GM18517 (cell line): ENCODE measurements at regions not wholly inside any gene's neighbourhood (a gene's known extent, or its start where the extent isn't known, plus 50 kb on each side); places are given as distances from the start of the nearest gene placed in this dataset.
A peak's percentile ranks its signal among the peaks of the same experiment; 100 is the strongest.

Experiments
- ATAC-seq: cut with Tn5 transposase; IDR thresholded peaks from one replicate; pipeline ENCODE4 v1.9.1; 2021; ENCODE audit warnings: mild to moderate bottlenecking, moderate library complexity; ENCODE audit not compliant: unreplicated experiment

DNA sequence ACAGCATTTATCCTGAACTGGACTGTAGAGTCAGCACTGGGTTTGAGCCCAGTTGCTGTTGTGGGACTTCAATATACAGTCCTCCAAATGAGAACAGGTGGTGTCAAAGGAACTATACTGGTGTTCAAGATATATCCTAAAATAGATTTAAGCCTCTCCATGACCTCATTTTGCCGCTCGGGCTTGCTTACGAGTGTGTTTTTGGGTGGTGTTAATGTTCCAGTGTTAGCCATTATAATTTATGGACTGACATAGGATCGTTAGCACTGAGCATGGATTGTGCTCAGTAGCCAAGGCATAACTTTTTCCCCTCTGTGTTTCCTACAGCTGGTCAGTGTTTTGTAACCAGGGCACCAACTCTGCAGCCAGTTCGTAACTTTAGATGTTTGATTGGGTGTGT, 306.6 kb downstream of the SPATA31D1 start:
- ATAC-seq: no peak

DNA sequence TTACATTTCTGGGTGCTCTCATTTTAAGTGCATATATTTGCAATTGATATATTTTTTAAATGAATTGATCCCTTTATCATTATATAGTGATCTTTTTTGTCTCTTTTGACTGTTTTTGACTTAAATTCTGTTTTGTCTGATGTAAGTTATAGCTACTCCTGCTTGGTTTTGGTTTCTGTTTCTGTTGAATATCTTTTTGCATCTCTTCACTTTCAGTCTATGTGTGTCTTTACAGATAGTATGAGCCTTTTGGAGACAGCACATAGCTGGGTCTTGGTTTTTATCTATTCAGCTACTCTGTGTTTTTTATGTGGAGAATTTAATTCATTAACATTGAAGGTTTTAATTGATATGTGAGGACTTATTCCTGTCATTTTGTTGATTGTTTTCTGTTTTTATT, 311.3 kb downstream of the SPATA31D1 start:
- peak; percentile 86 for ATAC-seq

DNA sequence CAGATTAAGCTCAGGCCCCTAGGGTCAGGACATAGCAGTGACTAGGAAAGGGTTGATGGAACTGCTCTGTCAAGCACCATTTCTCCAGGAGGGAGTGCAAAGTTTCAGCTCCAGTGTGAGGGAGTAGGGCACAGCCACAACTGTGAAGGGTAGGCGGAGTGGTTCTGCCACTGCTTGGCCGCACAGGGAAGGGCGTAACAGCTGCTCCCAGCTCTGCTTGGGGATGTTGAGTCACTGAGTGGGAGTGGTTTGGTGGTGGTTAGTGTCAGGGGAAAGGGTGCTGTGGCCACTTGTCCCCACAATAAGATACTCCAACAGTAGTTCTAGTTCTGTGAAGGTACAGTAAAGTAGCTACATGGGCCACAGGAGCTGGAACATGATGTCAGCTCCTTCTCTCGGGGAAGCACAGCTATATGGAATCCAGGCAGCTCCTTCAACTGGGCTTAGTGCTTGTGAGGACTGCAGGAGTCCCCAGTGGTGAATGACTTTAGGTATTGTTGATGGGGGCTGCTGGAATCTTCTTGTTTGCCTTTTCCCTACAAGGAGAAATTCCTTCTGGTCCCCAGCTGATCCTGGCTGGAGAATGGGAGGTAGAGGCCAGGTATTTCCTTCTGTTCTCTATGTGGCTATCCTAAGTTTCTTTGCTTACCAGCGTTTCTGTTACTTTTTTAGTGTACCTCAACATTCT, 314.5 kb downstream of the SPATA31D1 start:
- no peak for ATAC-seq

DNA sequence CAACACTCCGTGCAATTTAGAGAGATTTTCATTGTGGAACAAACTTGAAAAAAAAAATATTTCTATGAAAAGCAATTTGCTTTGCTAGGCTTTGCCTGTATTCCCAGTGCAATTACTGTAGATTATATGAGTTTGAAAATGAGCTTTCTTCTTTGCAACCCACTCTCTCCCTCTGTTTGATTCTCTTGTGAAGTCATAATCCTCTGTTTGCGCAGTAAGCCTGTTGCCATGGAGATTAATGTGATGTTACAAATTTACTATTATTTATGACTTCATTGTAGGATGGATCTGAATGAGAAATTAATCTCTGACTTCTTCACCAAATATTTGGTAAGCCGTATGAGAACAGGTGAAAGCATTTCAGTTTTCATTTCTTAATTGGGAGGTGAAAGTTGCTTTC, 320.3 kb downstream of the SPATA31D1 start:
- no peak for ATAC-seq

DNA sequence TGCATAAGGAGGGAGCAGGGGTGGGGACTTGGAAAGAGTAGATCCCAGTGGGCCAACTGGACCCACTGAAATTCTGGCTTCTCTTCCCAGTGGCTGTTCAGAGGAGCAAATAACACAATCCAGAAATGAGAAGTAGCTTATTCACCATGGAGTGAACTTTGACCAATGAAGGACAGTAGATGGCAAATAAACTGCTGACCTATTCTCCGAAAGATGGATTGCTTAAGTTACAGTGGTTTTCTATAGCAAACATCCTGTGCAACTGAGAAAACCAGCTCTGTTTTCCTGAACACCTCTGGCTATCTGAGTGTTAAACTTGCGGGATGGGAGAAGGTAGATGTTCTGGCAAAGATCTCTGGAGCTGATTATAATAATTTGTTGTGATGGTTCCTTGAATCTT, 325.1 kb downstream of the SPATA31D1 start:
- ATAC-seq: no peak

DNA sequence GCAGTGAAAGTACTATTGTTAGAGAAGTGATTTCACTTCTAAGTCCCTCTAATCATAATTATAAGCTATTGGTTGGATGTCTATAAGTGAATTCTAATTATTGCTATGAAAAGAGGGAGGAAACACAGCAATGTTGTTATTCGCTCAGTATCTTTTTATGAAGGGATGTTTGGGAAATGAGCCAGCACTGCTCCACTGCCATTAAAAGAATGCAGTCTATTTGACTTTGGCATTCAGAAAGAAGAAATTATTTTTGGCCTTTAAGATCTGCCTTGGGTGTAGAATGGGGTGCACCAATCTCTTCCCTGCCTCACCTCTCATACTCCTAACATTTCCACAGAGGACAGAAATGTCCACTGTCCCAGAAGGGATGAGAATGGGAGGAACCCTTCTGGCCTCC, 332.0 kb downstream of the SPATA31D1 start:
- no peak for ATAC-seq

DNA sequence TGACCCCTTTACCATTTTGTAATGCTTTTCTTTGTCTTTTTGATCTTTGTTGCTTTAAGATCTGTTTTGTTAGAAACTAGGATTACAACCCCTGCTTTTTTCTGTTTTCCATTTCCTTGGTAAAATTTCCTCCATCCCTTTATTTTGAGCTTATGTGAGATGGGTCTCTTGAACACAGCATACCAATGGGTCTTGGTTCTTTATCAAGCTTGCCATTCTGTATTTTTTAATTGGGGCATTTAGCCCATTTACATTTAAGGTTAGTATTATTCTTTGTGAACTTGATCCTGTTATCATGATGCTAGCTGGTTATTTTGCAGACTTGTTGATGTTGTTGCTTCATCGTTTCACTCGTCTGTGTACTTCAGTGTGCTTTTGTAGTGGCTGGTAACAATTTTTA, 337.3 kb downstream of the SPATA31D1 start:
- no peak for ATAC-seq

DNA sequence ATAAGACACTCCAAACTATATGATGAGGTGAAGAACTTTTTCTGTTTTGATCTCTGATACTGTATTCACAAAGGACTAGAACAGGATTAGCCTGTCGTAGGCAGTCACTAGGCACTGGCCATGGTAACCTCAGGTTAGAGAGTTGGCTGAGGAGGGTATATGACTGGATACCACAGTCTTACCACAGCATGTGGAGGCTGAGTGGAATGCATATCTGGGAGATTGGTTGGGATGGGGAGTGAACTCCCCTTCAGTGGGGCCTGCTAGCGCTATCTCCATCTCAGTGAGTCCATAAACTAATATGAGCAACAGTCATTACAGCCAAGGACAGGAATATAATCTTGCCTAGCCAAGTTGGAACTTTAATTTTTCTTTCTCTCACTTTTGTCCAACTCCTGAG, 339.1 kb downstream of the SPATA31D1 start:
- ATAC-seq: no peak

DNA sequence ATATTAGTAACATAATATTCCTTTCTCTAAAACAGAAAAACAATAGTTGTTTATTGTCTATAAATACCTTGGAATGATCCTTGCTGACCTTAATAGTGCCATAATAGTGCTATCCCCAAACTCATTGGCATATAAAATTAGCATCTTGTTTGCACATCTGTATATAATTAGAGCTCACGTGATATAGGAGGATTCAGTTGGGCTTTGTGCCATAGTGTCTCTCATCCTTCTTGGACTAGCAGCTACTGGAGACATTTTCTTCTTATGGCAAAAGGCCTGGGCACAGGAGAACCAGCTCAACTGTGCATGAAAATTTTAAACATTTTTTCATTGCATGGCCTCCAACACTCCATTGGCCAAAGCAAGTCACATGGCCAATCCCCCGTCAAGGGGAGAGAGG, 342.5 kb downstream of the SPATA31D1 start:
- no peak for ATAC-seq

DNA sequence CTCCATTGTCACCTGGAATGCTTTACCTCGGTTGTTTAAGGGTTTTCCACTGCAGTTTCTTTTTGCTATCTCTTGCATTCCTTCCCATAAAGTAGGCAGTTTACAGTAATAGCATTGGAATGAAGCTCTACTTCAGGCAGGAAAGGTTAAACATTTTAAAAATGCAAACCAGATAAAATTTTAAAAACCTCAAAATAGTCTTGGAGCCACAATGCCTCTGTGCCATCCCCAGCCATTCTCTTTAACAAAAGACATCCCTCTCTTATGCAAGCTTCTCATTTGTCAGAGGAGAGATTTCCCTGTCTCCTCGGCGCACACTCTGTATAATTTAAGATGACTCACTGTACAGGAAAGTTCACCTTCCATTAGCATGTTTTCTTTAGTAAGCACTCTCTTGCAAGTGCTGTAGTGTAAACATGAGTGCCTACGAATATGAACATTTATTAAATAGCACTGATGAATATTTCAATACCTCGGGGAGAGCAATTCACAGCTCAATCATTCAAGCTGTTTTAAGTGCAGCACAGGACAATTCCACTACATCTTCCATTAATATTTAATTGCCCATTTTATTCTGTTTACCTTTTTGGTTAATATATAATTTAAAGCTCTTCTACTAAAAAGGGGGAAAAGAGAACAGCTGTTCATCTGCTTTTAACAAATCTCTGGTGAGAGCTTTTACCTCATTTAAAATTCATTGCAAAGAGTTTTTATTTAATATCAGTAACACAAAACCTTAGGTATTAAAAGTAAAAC, 343.6 kb downstream of the SPATA31D1 start:
- ATAC-seq: no peak

DNA sequence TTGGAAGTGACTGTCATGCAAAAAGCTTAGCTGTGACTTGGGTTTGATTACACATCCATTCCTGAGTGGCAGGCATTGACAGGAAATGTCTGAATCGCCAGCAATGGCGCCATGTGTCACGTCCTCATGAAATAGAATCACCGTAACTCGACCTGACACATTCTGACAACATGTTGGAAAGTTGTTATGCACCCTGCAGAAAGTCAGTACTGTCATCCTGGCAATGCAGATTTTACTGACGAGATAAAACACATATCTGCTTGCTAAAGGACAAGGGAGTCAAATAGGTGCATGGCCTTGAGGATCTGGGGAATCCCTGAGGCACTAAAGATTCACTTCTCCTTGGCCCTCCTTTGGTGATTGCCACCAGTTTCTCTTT, 344.2 kb downstream of the SPATA31D1 start:
- no peak for ATAC-seq

DNA sequence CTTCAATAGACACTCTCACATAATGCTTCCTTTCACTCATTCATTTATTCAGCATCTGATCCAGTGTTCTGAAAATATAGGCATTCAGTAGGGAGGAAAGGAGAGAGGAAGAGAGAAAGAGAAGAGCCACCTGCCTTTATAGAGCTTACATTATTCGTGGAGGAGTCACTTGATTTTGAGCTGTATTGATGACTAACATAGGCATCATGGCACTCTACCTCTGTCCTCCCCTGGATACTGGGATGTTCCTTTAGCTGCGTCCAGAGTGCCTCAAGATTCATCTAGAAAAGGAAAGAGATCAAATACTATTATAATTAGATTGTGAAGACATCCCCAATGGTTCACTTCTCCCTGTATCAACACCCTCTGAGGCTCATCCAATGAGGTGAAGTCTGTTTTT, 345.1 kb downstream of the SPATA31D1 start:
- ATAC-seq: no peak

DNA sequence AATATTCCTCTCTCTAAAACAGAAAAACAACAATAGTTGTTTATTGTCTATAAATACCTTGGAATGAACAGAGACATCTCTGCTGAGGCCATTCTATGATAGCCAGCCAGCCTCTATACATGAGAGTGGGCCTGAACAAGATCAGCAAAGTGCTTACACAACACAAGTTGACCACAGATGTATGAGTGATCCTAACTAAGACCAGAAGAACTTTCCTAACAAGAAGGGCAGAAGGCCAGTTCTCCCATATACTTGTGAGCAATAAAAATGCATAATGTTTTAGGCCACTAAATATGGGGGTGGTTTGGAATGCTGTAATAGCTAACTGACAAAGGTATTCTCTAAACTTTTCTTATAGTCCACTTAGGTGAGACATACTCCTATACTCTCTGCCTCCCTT, 345.7 kb downstream of the SPATA31D1 start:
- ATAC-seq: no peak

DNA sequence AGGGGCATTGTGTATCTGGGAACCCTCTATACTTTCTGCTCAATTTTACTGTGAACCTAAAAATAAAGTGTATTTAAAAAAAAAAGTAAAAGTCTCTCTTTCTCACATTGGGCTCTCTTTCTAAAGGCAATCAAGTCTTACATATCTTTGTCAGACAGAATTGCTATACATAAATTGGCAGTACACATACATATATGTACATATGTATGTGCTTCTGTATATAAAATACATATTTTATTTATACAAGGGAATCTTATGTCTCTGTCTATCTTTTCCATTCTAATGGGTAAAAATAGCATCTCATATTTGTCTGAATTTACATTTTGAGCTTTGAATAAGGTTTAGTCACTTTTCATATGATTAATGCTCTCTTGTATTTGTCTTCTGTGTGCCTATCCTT, 348.8 kb downstream of the SPATA31D1 start:
- ATAC-seq: no peak

DNA sequence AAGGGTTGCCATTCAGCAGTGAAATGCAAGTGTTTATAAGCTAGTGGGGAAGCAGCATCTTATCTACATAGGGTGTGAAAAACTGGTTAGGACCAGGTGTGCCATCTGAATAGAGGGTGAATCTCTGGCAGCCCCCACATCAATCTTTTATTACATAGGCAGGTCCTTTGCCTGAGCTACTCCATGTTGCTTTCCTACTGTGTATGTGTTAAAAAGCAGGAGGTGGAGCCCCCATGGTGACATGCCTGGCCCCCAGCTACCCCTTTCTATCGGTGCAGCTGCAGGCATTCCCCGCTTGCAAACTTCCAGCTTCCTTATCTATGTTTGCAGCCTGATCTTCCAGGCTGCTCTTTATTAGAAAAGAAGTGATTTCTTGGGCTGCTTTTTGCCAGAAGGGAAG, 353.5 kb downstream of the SPATA31D1 start:
- no peak for ATAC-seq

DNA sequence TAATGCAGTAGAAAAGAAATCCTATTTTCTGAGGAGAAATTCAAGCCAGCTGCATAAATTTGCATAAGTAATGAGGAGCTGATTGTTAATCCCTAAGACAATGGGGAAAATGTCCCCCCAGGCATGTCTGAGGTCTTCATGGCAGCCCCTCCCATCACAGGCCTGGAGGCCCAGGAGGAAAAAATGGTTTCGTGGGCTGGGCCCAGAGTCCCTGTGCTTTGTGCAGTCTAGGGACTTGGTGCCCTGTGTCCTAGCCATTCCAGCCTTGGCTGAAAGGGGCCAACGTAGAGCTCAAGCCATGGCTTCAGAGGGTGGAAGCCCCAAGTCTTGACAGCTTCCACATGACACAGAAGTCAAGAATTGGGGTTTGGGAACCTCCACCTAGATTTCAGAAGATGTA, 357.5 kb downstream of the SPATA31D1 start:
- no peak for ATAC-seq

DNA sequence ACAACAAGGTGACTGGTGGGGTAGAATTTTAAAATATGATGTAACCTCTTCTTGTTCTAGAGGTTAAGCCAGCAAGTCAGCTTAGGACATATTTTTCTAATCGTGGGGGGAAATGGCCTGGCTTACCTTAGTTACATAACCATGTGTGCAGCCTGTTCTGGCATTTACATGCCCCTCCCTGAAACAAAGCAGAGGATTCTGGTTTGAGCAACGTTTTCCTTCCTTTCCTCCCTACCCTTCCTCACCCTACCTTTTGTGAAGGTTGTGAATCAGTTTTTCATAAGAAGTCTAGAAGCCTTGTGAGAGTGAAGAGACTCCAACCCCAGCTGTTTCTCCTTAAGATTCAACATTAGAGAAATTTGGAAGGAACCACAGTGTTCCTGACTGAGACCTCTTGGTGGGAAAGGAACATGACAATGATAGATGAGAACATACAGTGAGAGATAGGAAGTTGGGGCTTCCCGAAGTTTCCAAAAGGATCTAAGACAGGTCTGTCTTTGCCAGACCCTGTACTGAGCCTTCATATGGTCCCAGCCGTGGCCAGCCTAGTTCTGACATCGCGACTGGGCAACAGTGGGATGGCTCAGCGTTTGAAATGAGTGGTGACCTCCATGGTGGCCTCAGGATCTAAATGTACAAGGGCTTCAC, 365.2 kb downstream of the SPATA31D1 start:
- no peak for ATAC-seq

DNA sequence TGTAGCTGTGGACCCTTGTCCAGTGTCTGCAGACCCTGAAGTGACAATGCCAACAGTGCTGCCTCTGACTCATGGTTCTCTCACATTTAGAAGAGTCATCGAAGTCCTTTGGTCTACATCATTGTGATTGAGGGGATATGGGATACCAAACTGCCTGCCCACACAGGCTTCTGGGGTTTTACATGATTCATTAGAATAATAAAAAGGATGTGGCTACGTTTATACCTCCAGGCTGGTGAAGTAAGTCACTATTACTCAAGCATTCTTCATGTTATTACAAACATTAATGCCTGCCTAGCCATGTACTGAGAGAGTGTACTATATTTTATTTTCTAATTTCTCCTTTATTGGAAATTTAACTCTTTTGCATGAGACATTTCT, 365.7 kb downstream of the SPATA31D1 start:
- no peak for ATAC-seq

DNA sequence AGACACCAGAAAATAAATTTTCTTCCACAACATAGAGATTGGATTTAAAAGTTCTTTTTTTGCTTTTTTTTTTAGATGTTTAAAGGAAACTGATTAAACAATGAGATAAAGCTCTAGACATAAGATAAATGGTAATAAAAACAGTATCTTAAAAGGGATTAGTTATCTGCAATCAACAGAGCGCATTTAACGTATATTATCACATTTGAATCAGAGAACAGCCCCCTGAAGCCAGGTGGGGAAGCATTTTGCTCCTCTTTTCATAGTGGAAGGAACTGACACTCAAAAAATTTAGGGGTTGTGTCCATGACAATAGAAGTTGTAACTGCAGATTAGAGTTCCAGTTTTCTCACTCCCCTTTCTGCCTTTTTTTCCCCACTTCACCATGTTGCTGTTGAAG, 367.6 kb downstream of the SPATA31D1 start:
- no peak for ATAC-seq

DNA sequence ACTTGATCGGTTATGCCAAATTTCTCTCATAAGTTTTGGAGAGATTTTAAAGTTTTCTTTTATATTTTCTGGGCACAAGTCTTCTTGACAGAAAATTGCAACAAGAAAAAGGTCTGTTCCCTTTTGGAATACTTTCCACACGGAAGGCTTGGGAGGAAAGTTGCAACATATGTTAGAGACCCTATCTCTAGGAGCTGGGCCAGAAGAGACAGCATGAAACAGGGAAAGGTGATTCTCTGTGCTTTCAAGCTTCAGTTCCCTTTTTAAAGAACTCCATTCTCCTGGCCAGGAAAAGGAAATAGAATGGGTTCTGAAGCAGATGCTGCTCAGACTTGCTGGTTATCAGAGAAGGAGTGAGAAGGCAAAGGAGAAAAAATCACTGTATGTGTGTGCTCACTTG, 368.3 kb downstream of the SPATA31D1 start:
- ATAC-seq: no peak

DNA sequence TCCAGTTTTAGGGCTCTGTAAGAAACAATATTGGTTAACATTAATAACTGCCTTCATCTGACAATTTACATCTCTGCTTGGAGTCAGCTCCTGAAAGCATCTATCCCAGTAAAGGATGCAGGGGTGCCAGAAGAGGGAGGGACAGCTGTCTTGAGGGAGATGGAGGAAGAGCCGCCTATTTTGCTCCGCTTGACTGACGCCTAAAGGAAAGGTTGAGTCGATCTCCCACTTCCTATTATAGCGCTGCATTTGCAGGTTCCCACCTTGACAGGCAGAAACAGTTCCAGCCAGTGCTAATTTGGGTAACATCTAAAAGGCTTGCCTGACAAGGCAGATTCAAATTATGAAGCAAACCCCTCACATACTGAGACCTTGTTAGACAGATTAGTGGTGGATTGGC, 374.6 kb downstream of the SPATA31D1 start:
- no peak for ATAC-seq

DNA sequence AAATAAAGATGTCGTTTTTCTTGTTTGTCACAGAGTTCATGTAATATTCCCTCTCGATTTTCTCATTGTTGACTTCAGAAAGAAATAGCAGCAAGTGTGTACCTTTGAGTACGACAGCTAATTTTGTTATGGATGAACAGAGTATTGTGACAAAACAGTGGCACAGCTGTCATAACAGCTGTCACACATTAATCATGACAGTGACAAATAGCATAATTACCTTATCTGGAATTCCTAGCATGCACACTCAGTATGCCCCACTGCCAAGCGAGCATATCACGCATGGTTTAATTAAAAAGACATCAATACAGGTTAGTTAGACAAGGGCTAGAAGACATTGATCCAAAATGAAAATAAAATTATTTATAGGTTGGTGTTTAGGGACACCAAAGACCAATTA, 375.1 kb downstream of the SPATA31D1 start:
- no peak for ATAC-seq
